Stimulated activated CD4-positive, alpha-beta T cell treated with anti-CD3 and anti-CD28 coated beads, Interleukin-15, amount 100 ng/mL, for 48 hours (primary cell): ENCODE measurements at regions not wholly inside any gene's neighbourhood (a gene's known extent, or its start where the extent isn't known, plus 50 kb on each side); places are given as distances from the start of the nearest gene placed in this dataset.
"Not testable (repeated sequence)": the region's sequence is repeated elsewhere in the genome, so short reads cannot be mapped to it uniquely, and the experiment has no call there.

Experiments used
- DNase-seq, 2 donors: peaks; one replicate each; pipeline ENCODE4 v3.0.0-alpha.2; 2020; ENCODE audit warnings: low read depth in 2 of 2

GRCh38 chr1:147348592-147348991 is 106.1 kb downstream of the CHD1L start:
- not testable (repeated sequence) for DNase-seq

- DNase-seq = no peak
Measured at GRCh38 chr1:147349533-147349932, 107.0 kb downstream of the CHD1L start.

GRCh38 chr1:147351140-147351835 is 108.8 kb downstream of the CHD1L start:
- DNase-seq = no peak

GRCh38 chr1:147377263-147378246 is 135.1 kb downstream of the CHD1L start:
- no peak for DNase-seq

GRCh38 chr1:147379889-147380288 is 137.4 kb downstream of the CHD1L start:
- no peak for DNase-seq

- no peak for DNase-seq
Measured at GRCh38 chr1:147384804-147385203, 142.3 kb downstream of the CHD1L start.

- DNase-seq = no peak
Measured at GRCh38 chr1:147388969-147389368, 146.5 kb downstream of the CHD1L start.

- peak in 1 of 2 donors; percentile 2 for DNase-seq
Measured at GRCh38 chr1:147389532-147390184, 147.2 kb downstream of the CHD1L start.

GRCh38 chr1:147390185-147390542 is 147.7 kb downstream of the CHD1L start:
- no peak for DNase-seq

GRCh38 chr1:147391114-147391513 is 148.6 kb downstream of the CHD1L start:
- DNase-seq = no peak

GRCh38 chr1:147402326-147403045 is 138.8 kb upstream of the BCL9 start:
- DNase-seq = not testable (repeated sequence)

GRCh38 chr1:147404344-147404743 is 137.0 kb upstream of the BCL9 start:
- not testable (repeated sequence) for DNase-seq

- no peak for DNase-seq
Measured at GRCh38 chr1:147409886-147410285, 131.4 kb upstream of the BCL9 start.

- no peak for DNase-seq
Measured at GRCh38 chr1:147413110-147413605, 128.1 kb upstream of the BCL9 start.

- no peak for DNase-seq
Measured at GRCh38 chr1:147414505-147415163, 126.7 kb upstream of the BCL9 start.

- no peak for DNase-seq
Measured at GRCh38 chr1:147417024-147417423, 124.3 kb upstream of the BCL9 start.

- DNase-seq = not testable (repeated sequence)
Measured at GRCh38 chr1:147423100-147423827, 118.0 kb upstream of the BCL9 start.

GRCh38 chr1:147434921-147435320 is 106.4 kb upstream of the BCL9 start:
- DNase-seq = no peak

GRCh38 chr1:147444381-147444780 is 96.9 kb upstream of the BCL9 start:
- DNase-seq = no peak

GRCh38 chr1:147451628-147452027 is 89.7 kb upstream of the BCL9 start:
- no peak for DNase-seq
